Vagina (tissue), 2 donors: ENCODE measurements at regions not wholly inside any gene's neighbourhood (a gene's known extent, or its start where the extent isn't known, plus 50 kb on each side); places are given as distances from the start of the nearest gene placed in this dataset.

Source experiments
- DNase-seq, 2 donors: peaks; one replicate each; pipeline ENCODE4 v3.0.0-alpha.2; 2017; ENCODE audit errors: extremely low spot score in 2 of 2
- H3K27ac ChIP-seq: fragments of 200-600 bp; sonication (generic); one replicate; pipeline ENCODE4 v1.5.1; 2019
- H3K27me3 ChIP-seq: fragments of 200-600 bp; sonication (generic); one replicate; pipeline ENCODE4 v1.5.1; 2019
- H3K36me3 ChIP-seq, 2 donors: fragments of 200-600 bp; sonication (generic); one replicate each; pipeline ENCODE4 v1.5.1; 2017 to 2019
- H3K4me1 ChIP-seq: fragments of 200-600 bp; sonication (generic); one replicate; pipeline ENCODE4 v1.5.1; 2019
- H3K4me3 ChIP-seq, 2 donors: fragments of 200-600 bp; sonication (generic); 1 replicate in 1 of 2; 2 replicates in 1 of 2; pipeline ENCODE4 v1.5.1; 2016 to 2019
- H3K9me3 ChIP-seq: fragments of 200-600 bp; sonication (generic); one replicate; pipeline ENCODE4 v1.5.1; 2019
- POLR2A ChIP-seq, 2 donors: fragments of 450-650 bp; IDR thresholded peaks; one replicate each; pipeline ENCODE4 v1.6.1; 2017; ENCODE audit warnings: antibody characterized with exemption in 2 of 2, mild to moderate bottlenecking in 2 of 2, moderate library complexity in 2 of 2
- POLR2AphosphoS5 ChIP-seq, 2 donors: sonication (generic); formaldehyde crosslinking; IDR thresholded peaks; one replicate each; pipeline ENCODE4 v1.9.0; 2017; ENCODE audit warnings: antibody characterized with exemption in 2 of 2, mild to moderate bottlenecking in 2 of 2, low read depth in 1 of 2; ENCODE audit not compliant: insufficient read depth in 1 of 2
- intact Hi-C: fragments of 100-400 bp; cut with DNase I; formaldehyde crosslinking; loops from one replicate; pipeline ENCODE4 v1.15.1; 2023
- TF ChIP-seq, protein P1 (sequence below), 3 experiments: fragments of 450-650 bp in 2 of 3; fragments of 200-600 bp in 1 of 3; sonication (generic) in 1 of 3; IDR thresholded peaks; one replicate each; pipeline ENCODE4 v1.5.1; 2017 to 2019; ENCODE audit warnings: antibody characterized with exemption in 3 of 3, mild to moderate bottlenecking in 2 of 3, moderate library complexity in 2 of 3

DNA sequence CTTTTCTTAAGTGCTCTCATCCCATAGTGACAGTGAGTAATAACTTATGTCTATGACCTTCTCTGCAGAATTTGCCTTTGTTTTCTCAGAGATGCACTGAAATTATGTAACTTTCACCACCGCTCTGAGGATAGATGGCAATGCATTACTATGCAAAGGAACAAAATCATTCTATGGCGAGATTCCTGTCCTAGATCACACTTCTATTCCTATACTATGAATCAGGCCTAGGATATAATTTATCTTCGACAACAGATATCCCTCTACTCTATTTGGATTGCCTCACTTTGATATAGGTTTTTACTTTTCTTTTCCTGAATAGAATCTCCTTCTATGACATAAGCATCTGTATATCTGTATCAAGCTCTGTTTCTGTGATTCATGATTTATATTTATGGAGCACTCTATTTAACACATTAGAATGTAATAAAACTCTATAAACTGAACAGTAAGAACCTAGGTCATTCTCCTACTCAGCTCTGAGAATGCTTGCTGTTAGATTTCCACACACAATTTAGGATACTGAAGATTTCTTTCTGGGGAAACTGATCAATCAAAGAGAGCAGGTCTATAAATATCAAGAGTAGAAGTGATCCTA lies 1082.3 kb upstream of the ADGRL3 start:
- intact Hi-C loops, result no loop called here
- TF ChIP-seq POLR2A (IDR thresholded peaks at IDR 0.05) (no peak), POLR2AphosphoS5 (IDR thresholded peaks at IDR 0.05; ENCODE audit: insufficient read depth in 1 of 2, low read depth in 1 of 2) (no peak)
- TF ChIP-seq, protein P1, sequence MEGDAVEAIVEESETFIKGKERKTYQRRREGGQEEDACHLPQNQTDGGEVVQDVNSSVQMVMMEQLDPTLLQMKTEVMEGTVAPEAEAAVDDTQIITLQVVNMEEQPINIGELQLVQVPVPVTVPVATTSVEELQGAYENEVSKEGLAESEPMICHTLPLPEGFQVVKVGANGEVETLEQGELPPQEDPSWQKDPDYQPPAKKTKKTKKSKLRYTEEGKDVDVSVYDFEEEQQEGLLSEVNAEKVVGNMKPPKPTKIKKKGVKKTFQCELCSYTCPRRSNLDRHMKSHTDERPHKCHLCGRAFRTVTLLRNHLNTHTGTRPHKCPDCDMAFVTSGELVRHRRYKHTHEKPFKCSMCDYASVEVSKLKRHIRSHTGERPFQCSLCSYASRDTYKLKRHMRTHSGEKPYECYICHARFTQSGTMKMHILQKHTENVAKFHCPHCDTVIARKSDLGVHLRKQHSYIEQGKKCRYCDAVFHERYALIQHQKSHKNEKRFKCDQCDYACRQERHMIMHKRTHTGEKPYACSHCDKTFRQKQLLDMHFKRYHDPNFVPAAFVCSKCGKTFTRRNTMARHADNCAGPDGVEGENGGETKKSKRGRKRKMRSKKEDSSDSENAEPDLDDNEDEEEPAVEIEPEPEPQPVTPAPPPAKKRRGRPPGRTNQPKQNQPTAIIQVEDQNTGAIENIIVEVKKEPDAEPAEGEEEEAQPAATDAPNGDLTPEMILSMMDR (IDR thresholded peaks at IDR 0.05), result no peak
- DNase-seq, result no peak
- Histone ChIP-seq H3K27ac (no peak overlapping the region), H3K27me3 (no peaks in the 10 kb centered on the region), H3K4me3 (no peak overlapping the region), H3K4me1 (no peaks in the 10 kb centered on the region), H3K9me3 (no peaks in the 10 kb centered on the region), H3K36me3 (no peaks in the 10 kb centered on the region)

DNA sequence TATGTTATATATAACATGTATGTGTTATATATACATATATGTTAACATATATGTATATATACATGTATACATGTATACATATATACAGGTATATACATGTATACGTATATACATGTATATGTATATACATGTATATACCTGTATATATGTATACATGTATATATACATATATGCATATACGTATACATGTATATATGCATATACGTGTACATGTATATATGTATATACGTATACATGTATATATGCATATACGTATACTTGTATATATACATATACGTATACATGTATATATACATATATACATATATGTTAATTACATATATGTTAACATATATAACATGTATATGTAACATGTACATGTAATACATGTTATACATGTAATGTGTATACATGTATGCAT lies 1077.3 kb upstream of the ADGRL3 start:
- Histone ChIP-seq H3K27me3 (no peaks in the 10 kb centered on the region), H3K4me3 (no peak overlapping the region), H3K27ac (no peak overlapping the region), H3K9me3 (no peaks in the 10 kb centered on the region), H3K36me3 (no peaks in the 10 kb centered on the region), H3K4me1 (no peaks in the 10 kb centered on the region)
- intact Hi-C loops, result no loop called here
- TF ChIP-seq POLR2A (IDR thresholded peaks at IDR 0.05), result no peak
- TF ChIP-seq POLR2AphosphoS5 (IDR thresholded peaks at IDR 0.05; ENCODE audit: insufficient read depth in 1 of 2, low read depth in 1 of 2), result no peak
- TF ChIP-seq, protein P1 (IDR thresholded peaks at IDR 0.05), result no peak
- no peak for DNase-seq

DNA sequence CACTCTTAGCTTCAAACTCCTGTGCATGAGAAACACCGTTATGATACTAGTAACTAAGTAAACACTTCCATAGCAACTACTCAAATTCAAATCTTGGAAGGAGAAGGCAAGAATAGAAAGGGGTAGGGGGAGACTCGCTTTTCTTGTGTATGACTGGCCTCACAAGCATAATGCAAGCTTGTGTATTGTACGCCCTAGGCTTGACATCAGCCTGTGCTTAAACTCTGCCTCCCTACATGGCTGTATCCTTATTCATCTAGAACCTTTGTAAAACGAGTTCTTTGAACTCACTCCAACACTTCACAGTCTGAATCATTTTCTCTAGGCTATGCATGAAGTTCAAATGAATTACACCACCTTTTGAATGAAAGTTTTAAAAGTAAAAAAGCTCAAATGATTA lies 1071.2 kb upstream of the ADGRL3 start:
- Histone ChIP-seq H3K9me3 (no peaks in the 10 kb centered on the region), H3K4me1 (no peaks in the 10 kb centered on the region), H3K27me3 (no peaks in the 10 kb centered on the region), H3K4me3 (no peak overlapping the region), H3K36me3 (no peaks in the 10 kb centered on the region), H3K27ac (no peak overlapping the region)
- TF ChIP-seq, protein P1 (IDR thresholded peaks at IDR 0.05), result no peak
- TF ChIP-seq POLR2AphosphoS5 (IDR thresholded peaks at IDR 0.05; ENCODE audit: insufficient read depth in 1 of 2, low read depth in 1 of 2) (no peak), POLR2A (IDR thresholded peaks at IDR 0.05) (no peak)
- intact Hi-C loops, result no loop called here
- DNase-seq, result no peak

DNA sequence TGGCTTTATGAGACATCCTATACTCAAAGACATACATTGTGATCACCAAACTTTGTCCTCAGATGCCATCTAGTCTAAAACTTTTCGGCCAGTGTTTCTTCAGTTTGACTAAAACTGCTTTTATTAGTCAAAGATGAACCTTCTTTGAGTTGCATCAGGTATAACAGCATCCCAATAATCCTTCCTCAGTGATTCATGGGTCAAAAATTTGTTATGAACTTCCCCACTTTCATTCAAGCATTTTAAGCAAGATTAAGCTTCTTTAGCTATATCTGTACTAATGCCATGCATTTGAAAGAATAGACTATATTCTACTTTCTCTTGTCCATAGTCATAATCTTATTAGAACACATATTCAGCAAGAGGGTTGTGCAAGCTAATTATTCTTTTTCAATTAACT lies 1070.4 kb upstream of the ADGRL3 start:
- Histone ChIP-seq H3K36me3 (no peaks in the 10 kb centered on the region), H3K27ac (no peak overlapping the region), H3K9me3 (no peaks in the 10 kb centered on the region), H3K4me1 (no peaks in the 10 kb centered on the region), H3K27me3 (no peaks in the 10 kb centered on the region), H3K4me3 (no peak overlapping the region)
- no peak for DNase-seq
- TF ChIP-seq, protein P1 (IDR thresholded peaks at IDR 0.05), result no peak
- TF ChIP-seq POLR2A (IDR thresholded peaks at IDR 0.05), result no peak
- TF ChIP-seq POLR2AphosphoS5 (IDR thresholded peaks at IDR 0.05; ENCODE audit: insufficient read depth in 1 of 2, low read depth in 1 of 2), result no peak
- intact Hi-C loops, result no loop called here

DNA sequence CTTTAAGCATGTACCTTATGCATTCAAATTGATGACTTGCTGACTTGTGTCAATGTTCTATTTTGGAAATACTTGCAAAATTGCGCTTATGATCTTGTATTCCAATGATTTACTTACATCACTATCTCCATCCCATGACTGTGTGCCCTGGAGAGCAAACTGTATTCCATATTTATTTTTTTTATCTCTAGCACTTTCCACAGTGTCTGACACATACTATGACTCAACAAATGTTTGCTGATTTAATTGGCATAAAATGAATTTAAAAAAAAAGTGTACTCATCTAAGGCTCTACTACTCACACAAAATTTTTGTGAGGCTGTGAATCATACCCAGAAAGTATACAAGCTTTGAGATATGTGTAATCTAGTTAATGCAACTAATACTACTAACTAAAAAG lies 1066.8 kb upstream of the ADGRL3 start:
- TF ChIP-seq, protein P1 (IDR thresholded peaks at IDR 0.05), result no peak
- no peak for TF ChIP-seq POLR2AphosphoS5 (IDR thresholded peaks at IDR 0.05; ENCODE audit: insufficient read depth in 1 of 2, low read depth in 1 of 2)
- no peak for TF ChIP-seq POLR2A (IDR thresholded peaks at IDR 0.05)
- Histone ChIP-seq H3K27me3 (no peaks in the 10 kb centered on the region), H3K9me3 (no peaks in the 10 kb centered on the region), H3K36me3 (no peaks in the 10 kb centered on the region), H3K27ac (no peak overlapping the region), H3K4me1 (no peaks in the 10 kb centered on the region), H3K4me3 (no peak overlapping the region)
- intact Hi-C loops, result no loop called here
- no peak for DNase-seq
